PC-9 (cell line): ENCODE measurements at regions not wholly inside any gene's neighbourhood (a gene's known extent, or its start where the extent isn't known, plus 50 kb on each side); places are given as distances from the start of the nearest gene placed in this dataset.

Experiments
- CTCF ChIP-seq: fragments of 200-600 bp; sonication (generic); conservative IDR thresholded peaks from 2 replicates; pipeline ENCODE4 v1.6.1; 2017; ENCODE audit warnings: mixed run types, antibody characterized with exemption, mild to moderate bottlenecking, moderate library complexity
- EZH2 ChIP-seq: fragments of 200-600 bp; sonication (generic); IDR thresholded peaks from 2 replicates; pipeline ENCODE4 v1.8.0; 2017; ENCODE audit warnings: antibody characterized with exemption, low read depth

GRCh38 chr12:83763425-83763824 lies 1076.7 kb downstream of the TMTC2 start:
- TF ChIP-seq CTCF (no peak), EZH2 (no peak)
